IMR-90 (cell line): ENCODE measurements at regions not wholly inside any gene's neighbourhood (a gene's known extent, or its start where the extent isn't known, plus 50 kb on each side); places are given as distances from the start of the nearest gene placed in this dataset.

Source experiments
- ATAC-seq: fragments of 200-7000 bp; cut with Tn5 transposase; 2 replicates; pipeline ENCODE4 v1.9.1; 2020; ENCODE audit warnings: low read depth, mild to moderate bottlenecking, moderate library complexity
- BruUV-seq: library from RNA; stranded (reverse); fragments of 400-500 nt; replicated peaks from 2 replicates; lab custom pipeline; 2021; lab: Mats Ljungman, UMichigan
- CTCF ChIA-PET: fragments of 300-600 bp; formaldehyde crosslinking; extraction: SDS; loops from one replicate; lab custom pipeline; 2021; ENCODE audit warnings: antibody characterized with exemption; lab: Yijun Ruan, JAX
- POLR2A ChIA-PET: fragments of 300-600 bp; sonication (Branson Sonifier 250); formaldehyde crosslinking; loops from one replicate; lab custom pipeline; 2022; ENCODE audit warnings: antibody characterized with exemption; ENCODE audit not compliant: unreplicated experiment; lab: Charles Lee
- DNase-seq: peaks from one replicate; pipeline ENCODE4 v3.0.0; 2013
- H2AFZ ChIP-seq: replicated peaks from 2 replicates; pipeline ENCODE3; 2013; ENCODE audit warnings: low read length, mild to moderate bottlenecking; ENCODE audit not compliant: poor library complexity
- H2AK5ac ChIP-seq: 2 replicates; pipeline ENCODE4 v1.6.1; 2013; ENCODE audit warnings: low read depth, low read length, inconsistent platforms
- H2AK9ac ChIP-seq: replicated peaks from 2 replicates; pipeline ENCODE3; 2013; ENCODE audit warnings: mild to moderate bottlenecking, low read depth, low read length, moderate library complexity; ENCODE audit not compliant: poor library complexity
- H2BK120ac ChIP-seq: 2 replicates; pipeline ENCODE4 v1.6.1; 2013; ENCODE audit warnings: low read depth, low read length, inconsistent platforms
- H2BK15ac ChIP-seq: 3 replicates; pipeline ENCODE4 v1.6.1; 2013; ENCODE audit warnings: low read depth, low read length, inconsistent platforms
- H2BK20ac ChIP-seq: 2 replicates; pipeline ENCODE4 v1.6.1; 2013; ENCODE audit warnings: low read depth, mild to moderate bottlenecking, inconsistent platforms, low read length, moderate library complexity
- H2BK5ac ChIP-seq: 2 replicates; pipeline ENCODE4 v1.6.1; 2013; ENCODE audit warnings: mild to moderate bottlenecking, low read depth, low read length, inconsistent platforms; ENCODE audit not compliant: poor library complexity, severe bottlenecking
- H3K14ac ChIP-seq: replicated peaks from 2 replicates; pipeline ENCODE4 v1.6.1; 2013; ENCODE audit warnings: low read depth, low read length, inconsistent platforms
- H3K18ac ChIP-seq: 2 replicates; pipeline ENCODE4 v1.6.1; 2013; ENCODE audit warnings: low read depth, low read length, control low read depth
- H3K23ac ChIP-seq: 2 replicates; pipeline ENCODE4 v1.6.1; 2013; ENCODE audit warnings: low read depth, low read length, inconsistent platforms
- H3K27ac ChIP-seq: 2 replicates; pipeline ENCODE4 v1.5.1; 2013; ENCODE audit warnings: mild to moderate bottlenecking, control low read depth, low read length; ENCODE audit not compliant: insufficient read depth
- H3K27me3 ChIP-seq: 2 replicates; pipeline ENCODE4 v1.6.1; 2013; ENCODE audit warnings: low read length; ENCODE audit not compliant: control insufficient read depth, insufficient read depth
- H3K36me3 ChIP-seq: 2 replicates; pipeline ENCODE4 v1.6.1; 2013; ENCODE audit warnings: low read length, mixed read lengths; ENCODE audit not compliant: control insufficient read depth, insufficient read depth
- H3K4ac ChIP-seq: 2 replicates; pipeline ENCODE4 v1.6.1; 2013; ENCODE audit warnings: low read depth, low read length, inconsistent platforms
- H3K4me1 ChIP-seq: 2 replicates; pipeline ENCODE4 v1.6.1; 2013; ENCODE audit warnings: low read length, mixed read lengths; ENCODE audit not compliant: control insufficient read depth, insufficient read depth
- H3K4me2 ChIP-seq: 2 replicates; pipeline ENCODE4 v1.6.1; 2013; ENCODE audit warnings: low read depth, mild to moderate bottlenecking, control low read depth, low read length, moderate library complexity
- H3K4me3 ChIP-seq: 2 replicates; pipeline ENCODE4 v1.5.1; 2013; ENCODE audit warnings: low read depth, mild to moderate bottlenecking, control low read depth, low read length, moderate library complexity; ENCODE audit not compliant: insufficient read depth
- H3K56ac ChIP-seq: 2 replicates; pipeline ENCODE4 v1.6.1; 2013; ENCODE audit warnings: low read length, inconsistent platforms; ENCODE audit not compliant: insufficient read depth; ENCODE audit errors: extremely low read depth
- H3K79me1 ChIP-seq, 2 experiments: 2 replicates each; pipeline ENCODE4 v1.6.1; 2013; ENCODE audit warnings: low read length in 2 of 2, inconsistent platforms in 1 of 2, low read depth in 1 of 2
- H3K9ac ChIP-seq: 2 replicates; pipeline ENCODE4 v1.6.1; 2013; ENCODE audit warnings: low read depth, low read length, control low read depth
- H3K9me1 ChIP-seq: 2 replicates; pipeline ENCODE4 v1.6.1; 2013; ENCODE audit warnings: low read length, inconsistent platforms; ENCODE audit not compliant: insufficient read depth
- H3K9me3 ChIP-seq: 2 replicates; pipeline ENCODE4 v1.6.1; 2013; ENCODE audit warnings: low read length; ENCODE audit not compliant: control insufficient read depth, insufficient read depth
- H4K20me1 ChIP-seq: 2 replicates; pipeline ENCODE4 v1.6.1; 2013; ENCODE audit warnings: low read length, inconsistent platforms; ENCODE audit not compliant: insufficient read depth
- H4K5ac ChIP-seq: 2 replicates; pipeline ENCODE4 v1.6.1; 2013; ENCODE audit warnings: mild to moderate bottlenecking, low read depth, low read length, control low read depth
- H4K8ac ChIP-seq, 2 experiments: 2 replicates each; pipeline ENCODE4 v1.6.1; 2013; ENCODE audit warnings: low read depth in 2 of 2, low read length in 2 of 2, control low read depth in 1 of 2, inconsistent platforms in 1 of 2
- H4K91ac ChIP-seq: 2 replicates; pipeline ENCODE4 v1.6.1; 2013; ENCODE audit warnings: low read depth, low read length, inconsistent platforms; ENCODE audit not compliant: insufficient read depth
- CEBPB ChIP-seq: IDR thresholded peaks from 2 replicates; pipeline ENCODE4 v1.6.1; 2012; ENCODE audit warnings: low read depth, low read length, improper control_type of control experiment
- ELK1 ChIP-seq: fragments of 150-350 bp; IDR thresholded peaks from 2 replicates; pipeline ENCODE4 v1.6.1; 2016; ENCODE audit warnings: low read depth, mild to moderate bottlenecking, low read length, moderate library complexity, borderline replicate concordance
- MAFK ChIP-seq: IDR thresholded peaks from 2 replicates; pipeline ENCODE4 v1.6.1; 2012; ENCODE audit warnings: low read depth, low read length, improper control_type of control experiment
- MAZ ChIP-seq: IDR thresholded peaks from 2 replicates; pipeline ENCODE4 v1.6.1; 2012; ENCODE audit warnings: low read depth, mild to moderate bottlenecking, low read length, improper control_type of control experiment, moderate library complexity, borderline replicate concordance
- NFE2L2 ChIP-seq: fragments of 150-350 bp; IDR thresholded peaks from 2 replicates; pipeline ENCODE4 v1.6.1; 2016; ENCODE audit warnings: low read depth, mild to moderate bottlenecking, low read length
- POLR2A ChIP-seq: IDR thresholded peaks from 2 replicates; pipeline ENCODE4 v1.6.1; 2012; ENCODE audit warnings: mild to moderate bottlenecking, low read depth, low read length
- RAD21 ChIP-seq: IDR thresholded peaks from 2 replicates; pipeline ENCODE4 v1.6.1; 2012; ENCODE audit warnings: low read length, improper control_type of control experiment
- RCOR1 ChIP-seq: IDR thresholded peaks from 2 replicates; pipeline ENCODE4 v1.6.1; 2012; ENCODE audit warnings: mild to moderate bottlenecking, low read length, improper control_type of control experiment; ENCODE audit not compliant: insufficient replicate concordance
- RFX5 ChIP-seq: IDR thresholded peaks from 2 replicates; pipeline ENCODE4 v1.8.0; 2012; ENCODE audit warnings: low read depth, mild to moderate bottlenecking, low read length, moderate library complexity
- SMC3 ChIP-seq: fragments of 150-350 bp; IDR thresholded peaks from 2 replicates; pipeline ENCODE4 v1.6.1; 2016; ENCODE audit warnings: low read depth, mild to moderate bottlenecking, antibody characterized with exemption, low read length, moderate library complexity
- USF2 ChIP-seq: fragments of 150-350 bp; IDR thresholded peaks from 2 replicates; pipeline ENCODE4 v1.6.1; 2017; ENCODE audit warnings: mild to moderate bottlenecking, antibody characterized with exemption, low read length, low read depth
- whole genome bisulfite sequencing, 2 experiments: methylation state at CpG; one replicate each; pipeline versions ENCODE4 v1.1.5 to v1.1.7; 2013; ENCODE audit warnings: missing lambda C conversion rate in 2 of 2; ENCODE audit not compliant: insufficient read length in 1 of 2; ENCODE audit errors: extremely low coverage in 2 of 2; 5-methylcytosine and 5-hydroxymethylcytosine counted together
- dilution Hi-C: fragments of 300-500 bp; cut with HindIII; formaldehyde crosslinking; loops from one replicate; pipeline ENCODE4 v1.14.3; 2018; ENCODE audit warnings: low sequenced_read_pairs; ENCODE audit not compliant: unreplicated experiment
- in situ Hi-C: fragments of 300-500 bp; cut with MboI; formaldehyde crosslinking; loops from 3 replicates; pipeline ENCODE4 v1.14.3; 2019; ENCODE audit warnings: low sequenced_read_pairs, inconsistent platforms, mixed read lengths
- intact Hi-C: fragments of 100-400 bp; cut with micrococcal nuclease; formaldehyde crosslinking; loops from 2 replicates; pipeline ENCODE4 v1.10.0; 2022

- Histone ChIP-seq H3K4ac (no peak overlapping the region), H4K91ac (no peak overlapping the region), H2BK120ac (no peak overlapping the region), H3K4me3 (no peak overlapping the region), H4K5ac (no peak overlapping the region), H3K27ac (no peak overlapping the region), H3K9ac (no peak overlapping the region), H3K79me1 (no peaks in the 10 kb centered on the region), H4K8ac (no peak overlapping the region), H3K4me1 (no peaks in the 10 kb centered on the region), H2BK15ac (no peak overlapping the region), H3K36me3 (no peaks in the 10 kb centered on the region), H3K14ac (no peak overlapping the region), H3K56ac (no peak overlapping the region), H4K20me1 (no peaks in the 10 kb centered on the region), H3K27me3 (no peaks in the 10 kb centered on the region), H3K18ac (no peak overlapping the region), H2BK20ac (no peak overlapping the region), H2AK5ac (no peak overlapping the region), H3K9me1 (no peaks in the 10 kb centered on the region), H2AFZ (no peak overlapping the region), H2AK9ac (no peak overlapping the region), H3K9me3 (no peaks in the 10 kb centered on the region), H3K23ac (no peak overlapping the region), H3K4me2 (no peak overlapping the region), H2BK5ac (no peak overlapping the region)
- TF ChIP-seq MAFK (no peak), RFX5 (no peak), USF2 (no peak), POLR2A (no peak), MAZ (no peak), RAD21 (no peak), SMC3 (no peak), CEBPB (no peak), ELK1 (no peak), RCOR1 (no peak), NFE2L2 (no peak)
- ATAC-seq: no peak
- DNase-seq: peak; percentile 5
- ChIA-PET CTCF (no interaction called here), POLR2A (no interaction called here)
- no TSS peak for BruUV-seq
- intact Hi-C loops: no loop called here
- in situ Hi-C loops: no loop called here
- WGBS, 2 experiments: no CpG with 5 or more reads among the region's 3 CpGs
- dilution Hi-C loops: no loop called here
Measured at GRCh38 chr9:26779062-26779461, 113.5 kb downstream of the CAAP1 start.
